Keratinocyte (primary cell): ENCODE measurements at regions not wholly inside any gene's neighbourhood (a gene's known extent, or its start where the extent isn't known, plus 50 kb on each side); places are given as distances from the start of the nearest gene placed in this dataset.

Experiments used
- DNase-seq: peaks from one replicate; pipeline ENCODE4 v3.0.0-alpha.2; 2011; ENCODE audit warnings: low read depth, missing footprints, low spot score
- FAIRE-seq: peaks from 2 replicates; lab custom pipeline; 2011; peaks lifted over from hg19 to GRCh38; lab: Jason Lieb, UNC
- H2AFZ ChIP-seq: 2 replicates; pipeline ENCODE4 v1.6.0; 2012; ENCODE audit warnings: low read length, control low read depth, inconsistent platforms; ENCODE audit not compliant: control insufficient read depth
- H3K27ac ChIP-seq: 2 replicates; pipeline ENCODE4 v1.5.1; 2011; ENCODE audit warnings: low read length; ENCODE audit not compliant: control insufficient read depth, insufficient read depth
- H3K27me3 ChIP-seq: 3 replicates; pipeline ENCODE4 v1.6.0; 2011; ENCODE audit warnings: low read length; ENCODE audit not compliant: control insufficient read depth, insufficient read depth; ENCODE audit errors: extremely low read depth
- H3K36me3 ChIP-seq, 2 experiments: 2 replicates in 1 of 2; 3 replicates in 1 of 2; pipeline ENCODE4 v1.5.1; 2011; ENCODE audit warnings: low read length in 2 of 2, mild to moderate bottlenecking in 1 of 2; ENCODE audit not compliant: control insufficient read depth in 2 of 2, insufficient read depth in 2 of 2; ENCODE audit errors: extremely low read depth in 1 of 2
- H3K4me1 ChIP-seq: 3 replicates; pipeline ENCODE4 v1.5.1; 2011; ENCODE audit warnings: low read length; ENCODE audit not compliant: control insufficient read depth, insufficient read depth; ENCODE audit errors: extremely low read depth
- H3K4me2 ChIP-seq: 3 replicates; pipeline ENCODE4 v1.6.0; 2011; ENCODE audit warnings: low read depth, low read length; ENCODE audit not compliant: control insufficient read depth, insufficient read depth; ENCODE audit errors: extremely low read depth
- H3K4me3 ChIP-seq, 3 experiments: fragments of 200-600 bp in 1 of 3; sonication (generic) in 1 of 3; 2 replicates in 2 of 3; 3 replicates in 1 of 3; pipeline ENCODE4 v1.5.1; 2011 to 2016; ENCODE audit warnings: low read length in 3 of 3, mild to moderate bottlenecking in 3 of 3, control low read depth in 2 of 3, inconsistent platforms in 1 of 3, low read depth in 1 of 3, mixed read lengths in 1 of 3, mixed run types in 1 of 3, moderate library complexity in 1 of 3; ENCODE audit not compliant: control insufficient read depth in 2 of 3, insufficient read depth in 2 of 3; ENCODE audit errors: extremely low read depth in 1 of 3
- H3K79me2 ChIP-seq: 2 replicates; pipeline ENCODE4 v1.6.0; 2012; ENCODE audit warnings: low read length; ENCODE audit not compliant: control insufficient read depth, insufficient read depth
- H3K9ac ChIP-seq: 3 replicates; pipeline ENCODE4 v1.6.0; 2011; ENCODE audit warnings: low read length; ENCODE audit not compliant: control insufficient read depth, insufficient read depth; ENCODE audit errors: extremely low read depth
- H3K9me1 ChIP-seq: 3 replicates; pipeline ENCODE4 v1.6.0; 2011; ENCODE audit warnings: low read length; ENCODE audit not compliant: control insufficient read depth, insufficient read depth; ENCODE audit errors: extremely low read depth
- H3K9me3 ChIP-seq: 2 replicates; pipeline ENCODE4 v1.5.1; 2012; ENCODE audit warnings: low read depth, low read length; ENCODE audit not compliant: control insufficient read depth
- H4K20me1 ChIP-seq: 3 replicates; pipeline ENCODE4 v1.6.0; 2011; ENCODE audit warnings: low read length; ENCODE audit not compliant: control insufficient read depth, insufficient read depth; ENCODE audit errors: extremely low read depth
- CTCF ChIP-seq, 3 experiments: IDR thresholded peaks in 1 of 3; conservative IDR thresholded peaks in 1 of 3; optimal IDR thresholded peaks in 1 of 3; 2 replicates in 2 of 3; 3 replicates in 1 of 3; pipeline versions ENCODE3 to v1.5.1; 2011; ENCODE audit warnings: low read length in 3 of 3, mild to moderate bottlenecking in 3 of 3, moderate library complexity in 2 of 3, control low read depth in 1 of 3, inconsistent platforms in 1 of 3; ENCODE audit not compliant: insufficient read depth in 2 of 3; ENCODE audit errors: extremely low read depth in 1 of 3
- EZH2 ChIP-seq: IDR thresholded peaks from one replicate; pipeline ENCODE4 v1.6.1; 2012; ENCODE audit warnings: inconsistent platforms, mild to moderate bottlenecking, low read length, moderate library complexity
- dilution Hi-C: fragments of 300-500 bp; cut with MboI; formaldehyde crosslinking; loops from one replicate; pipeline ENCODE4 v1.7.0; 2020; ENCODE audit warnings: low sequenced_read_pairs; ENCODE audit not compliant: extremely low pct_ligation_motif_present
- small RNA-seq, 3 experiments: library from RNA; depleted of rRNA; stranded (forward); fragments of <200 nt; gene quantifications; one replicate each; pipeline ENCODE3, GENCODE V24; 2012; ENCODE audit warnings: low read depth in 3 of 3, low replicate concordance in 1 of 3; ENCODE audit not compliant: insufficient read length in 3 of 3

GRCh38 chr7:79504607-79505389 lies 51.3 kb upstream of the MAGI2 start:
- no peak overlapping the region for H3K4me3 ChIP-seq
- FAIRE-seq (peak; percentile 58), DNase-seq (no peak)
- peak overlapping the region; percentile 63 for H2AFZ ChIP-seq
- no peak overlapping the region for H3K9ac ChIP-seq
- H3K4me2 ChIP-seq: peak overlapping the region; percentile 5
- H3K27me3 ChIP-seq: no peaks in the 10 kb centered on the region
- no peak for TF ChIP-seq CTCF (optimal IDR thresholded peaks at IDR 0.05 in 1 of 3, IDR thresholded peaks at IDR 0.05 in 1 of 3, conservative IDR thresholded peaks at IDR 0.05 in 1 of 3; ENCODE audit: extremely low read depth in 1 of 3, insufficient read depth in 2 of 3, low read length in 3 of 3)
- no peak for TF ChIP-seq EZH2
- dilution Hi-C loops: no loop called here
- H3K9me1 ChIP-seq: no peaks in the 10 kb centered on the region
- H3K27ac ChIP-seq: no peak overlapping the region
- no peaks in the 10 kb centered on the region for H3K79me2 ChIP-seq
- peaks cover 13% of the 10 kb centered on the region for H3K4me1 ChIP-seq
- H3K36me3 ChIP-seq: no peaks in the 10 kb centered on the region
- H3K9me3 ChIP-seq: no peaks in the 10 kb centered on the region
- H4K20me1 ChIP-seq: no peaks in the 10 kb centered on the region

Small RNAs in the stretch of these regions (small RNA-seq; reads per million reads assigned to genes)
- 0 reads per million in 3 experiments for gene RNA5SP234
- 0 reads per million in 3 experiments for gene RNU6-849P
